HG02588 (cell line): ENCODE measurements at regions not wholly inside any gene's neighbourhood (a gene's known extent, or its start where the extent isn't known, plus 50 kb on each side); places are given as distances from the start of the nearest gene placed in this dataset.
"Not testable (repeated sequence)": the region's sequence is repeated elsewhere in the genome, so short reads cannot be mapped to it uniquely, and the experiment has no call there.

Experiments used
- ATAC-seq: cut with Tn5 transposase; IDR thresholded peaks from one replicate; pipeline ENCODE4 v1.9.1; 2021; ENCODE audit warnings: mild to moderate bottlenecking, moderate library complexity; ENCODE audit not compliant: unreplicated experiment

- no peak for ATAC-seq
These were observed 187.0 kb upstream of the COL3A1 start for GRCh38 chr2:188787021-188787657.

- no peak for ATAC-seq
These were observed 186.4 kb upstream of the COL3A1 start for GRCh38 chr2:188787658-188788240.

GRCh38 chr2:188788621-188789020 is 185.6 kb upstream of the COL3A1 start:
- no peak for ATAC-seq

- ATAC-seq: no peak
These were observed 184.2 kb upstream of the COL3A1 start for GRCh38 chr2:188789951-188790350.

GRCh38 chr2:188794453-188794852 is 179.7 kb upstream of the COL3A1 start:
- not testable (repeated sequence) for ATAC-seq

GRCh38 chr2:188795762-188796161 is 178.4 kb upstream of the COL3A1 start:
- no peak for ATAC-seq

- no peak for ATAC-seq
These were observed 176.8 kb upstream of the COL3A1 start for GRCh38 chr2:188797371-188797770.

GRCh38 chr2:188798159-188798558 is 176.0 kb upstream of the COL3A1 start:
- no peak for ATAC-seq

GRCh38 chr2:188805219-188805618 is 169.0 kb upstream of the COL3A1 start:
- no peak for ATAC-seq

GRCh38 chr2:188808947-188809355 is 165.2 kb upstream of the COL3A1 start:
- no peak for ATAC-seq

GRCh38 chr2:188810586-188810985 is 163.6 kb upstream of the COL3A1 start:
- ATAC-seq: no peak

GRCh38 chr2:188811522-188811921 is 162.7 kb upstream of the COL3A1 start:
- no peak for ATAC-seq

GRCh38 chr2:188813315-188813714 is 160.9 kb upstream of the COL3A1 start:
- ATAC-seq: no peak

- no peak for ATAC-seq
These were observed 160.3 kb upstream of the COL3A1 start for GRCh38 chr2:188813857-188814256.

GRCh38 chr2:188819011-188819410 is 155.2 kb upstream of the COL3A1 start:
- no peak for ATAC-seq

GRCh38 chr2:188819792-188820191 is 154.4 kb upstream of the COL3A1 start:
- no peak for ATAC-seq

- no peak for ATAC-seq
These were observed 153.6 kb upstream of the COL3A1 start for GRCh38 chr2:188820576-188820975.

- no peak for ATAC-seq
These were observed 150.0 kb upstream of the COL3A1 start for GRCh38 chr2:188824125-188824524.

GRCh38 chr2:188833331-188833730 is 140.8 kb upstream of the COL3A1 start:
- no peak for ATAC-seq

- no peak for ATAC-seq
These were observed 140.4 kb upstream of the COL3A1 start for GRCh38 chr2:188833799-188834198.

GRCh38 chr2:188835006-188835405 is 139.2 kb upstream of the COL3A1 start:
- ATAC-seq: no peak

- ATAC-seq: no peak
These were observed 138.4 kb upstream of the COL3A1 start for GRCh38 chr2:188835821-188836220.

- no peak for ATAC-seq
These were observed 128.5 kb upstream of the COL3A1 start for GRCh38 chr2:188845692-188846091.
